ENCODE measurements at regions not wholly inside any gene's neighbourhood (a gene's known extent, or its start where the extent isn't known, plus 50 kb on each side); places are given as distances from the start of the nearest gene placed in this dataset.

DNA sequence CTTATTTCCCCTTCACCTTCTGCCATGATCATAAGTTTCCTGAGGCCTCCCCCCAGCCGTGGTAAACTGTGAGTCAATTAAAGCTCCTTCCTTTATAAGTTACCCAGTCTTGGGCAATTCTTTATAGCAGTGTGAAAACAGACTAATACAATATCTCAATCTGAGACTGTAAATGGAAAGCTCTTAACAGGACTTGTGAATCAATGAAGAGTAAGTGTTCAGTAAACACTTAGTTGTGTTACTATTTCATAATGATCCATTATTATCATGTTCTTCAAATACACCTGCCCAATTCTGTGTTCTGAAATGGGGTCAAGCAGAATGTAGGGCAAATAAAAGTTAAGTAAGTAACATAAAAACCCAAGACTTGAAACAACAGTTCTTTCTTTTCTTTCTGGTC is 266.2 kb downstream of the TENT5A start:
- TF ChIP-seq, protein P1, sequence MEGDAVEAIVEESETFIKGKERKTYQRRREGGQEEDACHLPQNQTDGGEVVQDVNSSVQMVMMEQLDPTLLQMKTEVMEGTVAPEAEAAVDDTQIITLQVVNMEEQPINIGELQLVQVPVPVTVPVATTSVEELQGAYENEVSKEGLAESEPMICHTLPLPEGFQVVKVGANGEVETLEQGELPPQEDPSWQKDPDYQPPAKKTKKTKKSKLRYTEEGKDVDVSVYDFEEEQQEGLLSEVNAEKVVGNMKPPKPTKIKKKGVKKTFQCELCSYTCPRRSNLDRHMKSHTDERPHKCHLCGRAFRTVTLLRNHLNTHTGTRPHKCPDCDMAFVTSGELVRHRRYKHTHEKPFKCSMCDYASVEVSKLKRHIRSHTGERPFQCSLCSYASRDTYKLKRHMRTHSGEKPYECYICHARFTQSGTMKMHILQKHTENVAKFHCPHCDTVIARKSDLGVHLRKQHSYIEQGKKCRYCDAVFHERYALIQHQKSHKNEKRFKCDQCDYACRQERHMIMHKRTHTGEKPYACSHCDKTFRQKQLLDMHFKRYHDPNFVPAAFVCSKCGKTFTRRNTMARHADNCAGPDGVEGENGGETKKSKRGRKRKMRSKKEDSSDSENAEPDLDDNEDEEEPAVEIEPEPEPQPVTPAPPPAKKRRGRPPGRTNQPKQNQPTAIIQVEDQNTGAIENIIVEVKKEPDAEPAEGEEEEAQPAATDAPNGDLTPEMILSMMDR (IDR thresholded peaks at IDR 0.05): no peak

DNA sequence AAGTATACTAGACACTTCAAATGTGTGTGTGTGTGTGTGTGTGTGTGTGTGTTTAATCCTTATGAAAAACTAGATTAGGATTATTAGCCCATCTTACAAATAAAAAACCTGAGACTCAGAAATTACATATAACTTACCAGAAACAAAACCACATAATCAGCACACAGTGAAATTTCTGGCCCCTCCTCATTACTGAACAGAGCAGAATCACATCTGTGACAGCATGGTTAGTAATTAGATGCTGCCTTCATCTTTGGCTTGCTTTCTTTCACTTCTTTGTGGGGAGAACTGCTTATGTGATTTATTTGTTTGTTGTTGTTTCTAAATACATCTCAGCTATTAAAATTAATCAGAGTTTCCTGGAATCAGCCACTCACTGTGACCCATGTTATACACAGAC is 267.1 kb downstream of the TENT5A start:
- Histone ChIP-seq H3K27me3 (no peaks in the 10 kb centered on the region), H3K4me3 (ENCODE audit: low read depth in 1 of 2, low read length in 1 of 2) (no peak overlapping the region), H3K36me3 (no peaks in the 10 kb centered on the region), H3K9me3 (no peaks in the 10 kb centered on the region), H3K27ac (no peak overlapping the region), H3K4me1 (ENCODE audit: control insufficient read depth in 1 of 2, insufficient read depth in 1 of 2, low read depth in 1 of 2, low read length in 1 of 2) (no peaks in the 10 kb centered on the region)
- TF ChIP-seq, protein P1 (IDR thresholded peaks at IDR 0.05): no peak

More for the DNA sequence above, 266.2 kb downstream of the TENT5A start:
- Histone ChIP-seq H3K27me3 (no peaks in the 10 kb centered on the region), H3K36me3 (no peaks in the 10 kb centered on the region), H3K9me3 (no peaks in the 10 kb centered on the region), H3K4me1 (ENCODE audit: control insufficient read depth in 1 of 2, insufficient read depth in 1 of 2, low read depth in 1 of 2, low read length in 1 of 2) (no peaks in the 10 kb centered on the region), H3K27ac (no peak overlapping the region), H3K4me3 (ENCODE audit: low read depth in 1 of 2, low read length in 1 of 2) (no peak overlapping the region)

DNA sequence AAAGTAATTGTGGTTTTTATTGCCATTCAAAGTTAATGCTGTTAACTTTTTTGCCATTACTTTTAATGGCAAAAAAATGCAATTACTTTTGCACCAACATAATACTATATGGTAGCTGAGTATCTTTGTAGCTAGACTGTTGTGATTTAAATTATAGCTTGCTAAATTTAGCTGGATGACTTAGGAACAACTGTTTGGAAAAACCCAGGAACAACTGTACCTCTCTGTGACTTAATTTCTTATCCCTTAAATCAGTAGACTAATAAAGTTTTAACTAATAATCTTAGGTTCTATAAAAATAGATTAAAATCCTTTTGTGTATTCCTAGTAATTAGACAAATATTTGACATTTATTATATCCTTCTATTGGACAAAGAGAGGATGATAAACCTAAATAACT is 268.2 kb downstream of the TENT5A start:
- H3K27me3 ChIP-seq: no peaks in the 10 kb centered on the region
- H3K9me3 ChIP-seq: no peaks in the 10 kb centered on the region
- H3K27ac ChIP-seq: no peak overlapping the region
- TF ChIP-seq, protein P1 (IDR thresholded peaks at IDR 0.05): no peak
- H3K4me3 ChIP-seq (ENCODE audit: low read depth in 1 of 2, low read length in 1 of 2): no peak overlapping the region
- H3K4me1 ChIP-seq (ENCODE audit: control insufficient read depth in 1 of 2, insufficient read depth in 1 of 2, low read depth in 1 of 2, low read length in 1 of 2): no peaks in the 10 kb centered on the region
- no peaks in the 10 kb centered on the region for H3K36me3 ChIP-seq

DNA sequence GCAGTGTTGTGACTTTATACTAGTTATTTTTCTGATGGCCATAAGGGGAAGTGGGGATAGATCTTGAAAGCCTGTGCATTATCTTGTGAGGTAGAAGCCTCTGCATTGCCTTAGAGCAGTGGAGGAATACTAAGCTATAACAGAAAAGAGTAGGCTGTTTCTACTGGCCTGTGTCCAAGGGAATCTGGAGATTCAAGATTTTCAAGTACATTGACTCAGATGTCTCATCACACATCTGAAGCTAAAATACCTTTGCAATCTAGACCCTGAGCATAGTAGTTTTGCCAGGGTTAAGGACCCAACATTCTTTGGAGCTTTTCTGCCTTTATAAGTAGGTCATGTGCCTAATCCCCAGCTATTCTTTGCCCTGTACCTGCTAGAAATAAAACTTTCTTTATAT is 272.3 kb downstream of the TENT5A start:
- Histone ChIP-seq H3K4me3 (ENCODE audit: low read depth in 1 of 2, low read length in 1 of 2) (no peak overlapping the region), H3K9me3 (no peaks in the 10 kb centered on the region), H3K27me3 (no peaks in the 10 kb centered on the region), H3K27ac (no peak overlapping the region), H3K4me1 (ENCODE audit: control insufficient read depth in 1 of 2, insufficient read depth in 1 of 2, low read depth in 1 of 2, low read length in 1 of 2) (no peaks in the 10 kb centered on the region), H3K36me3 (no peaks in the 10 kb centered on the region)
- TF ChIP-seq, protein P1 (IDR thresholded peaks at IDR 0.05): no peak

DNA sequence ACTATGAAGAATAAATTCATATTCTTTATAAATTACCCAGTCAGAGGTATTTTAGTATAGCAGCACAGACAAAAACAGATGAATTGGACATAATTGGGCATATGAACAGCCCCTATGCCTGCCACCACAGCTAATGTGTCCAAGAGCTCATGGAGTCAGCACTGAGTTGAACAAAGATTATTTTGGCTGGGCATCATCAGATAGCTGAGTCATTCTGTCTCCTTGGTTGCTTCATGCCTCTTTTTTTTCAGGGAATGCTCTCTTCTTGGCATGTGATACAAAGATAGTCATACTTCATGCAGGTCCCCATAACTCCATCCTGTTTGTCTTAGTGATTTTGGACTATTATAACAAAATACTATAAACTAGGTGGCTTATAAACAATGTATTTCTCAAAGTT is 275.6 kb downstream of the TENT5A start:
- no peak overlapping the region for H3K4me3 ChIP-seq (ENCODE audit: low read depth in 1 of 2, low read length in 1 of 2)
- H3K9me3 ChIP-seq: no peaks in the 10 kb centered on the region
- TF ChIP-seq, protein P1 (IDR thresholded peaks at IDR 0.05): no peak
- no peak overlapping the region for H3K27ac ChIP-seq
- H3K4me1 ChIP-seq (ENCODE audit: control insufficient read depth in 1 of 2, insufficient read depth in 1 of 2, low read depth in 1 of 2, low read length in 1 of 2): no peaks in the 10 kb centered on the region
- no peaks in the 10 kb centered on the region for H3K36me3 ChIP-seq
- H3K27me3 ChIP-seq: no peaks in the 10 kb centered on the region

DNA sequence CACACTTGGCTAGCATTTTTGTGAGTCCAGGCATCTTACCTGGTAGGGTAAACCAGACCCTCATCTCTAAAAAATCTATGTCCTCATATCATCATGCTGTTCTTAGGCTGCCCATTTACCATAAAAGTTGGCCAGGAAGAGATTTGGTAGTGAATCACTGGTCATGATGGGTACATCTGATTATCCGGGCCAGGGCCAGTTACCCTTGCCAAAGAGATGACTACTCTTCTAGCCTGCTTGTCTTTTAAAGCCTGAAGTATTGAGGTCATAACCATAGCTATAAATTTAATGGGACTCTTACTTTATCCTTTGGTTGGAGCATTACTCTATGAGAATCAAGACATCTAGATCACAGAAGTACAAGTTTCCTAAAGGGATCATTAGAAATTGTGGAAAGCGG is 276.8 kb downstream of the TENT5A start:
- no peaks in the 10 kb centered on the region for H3K27me3 ChIP-seq

More for the DNA sequence above, 276.8 kb downstream of the TENT5A start:
- no peaks in the 10 kb centered on the region for H3K4me1 ChIP-seq (ENCODE audit: control insufficient read depth in 1 of 2, insufficient read depth in 1 of 2, low read depth in 1 of 2, low read length in 1 of 2)
- H3K36me3 ChIP-seq: no peaks in the 10 kb centered on the region
- H3K9me3 ChIP-seq: no peaks in the 10 kb centered on the region
- TF ChIP-seq, protein P1 (IDR thresholded peaks at IDR 0.05): no peak
- H3K27ac ChIP-seq: no peak overlapping the region
- H3K4me3 ChIP-seq (ENCODE audit: low read depth in 1 of 2, low read length in 1 of 2): no peak overlapping the region

Measured in neutrophil (primary cell).